Right renal pelvis (tissue), 4 donors: ENCODE measurements at regions not wholly inside any gene's neighbourhood (a gene's known extent, or its start where the extent isn't known, plus 50 kb on each side); places are given as distances from the start of the nearest gene placed in this dataset.
A peak's percentile ranks its signal among the peaks of the same experiment; 100 is the strongest.

Experiments
- DNase-seq, 4 donors: peaks; one replicate each; pipeline ENCODE4 v3.0.0-alpha.2; 2013; ENCODE audit warnings: low read depth in 4 of 4, low spot score in 3 of 4, missing footprints in 1 of 4

GRCh38 chr1:177794376-177794991 lies 175.4 kb downstream of the SEC16B start:
- no peak for DNase-seq

- DNase-seq = no peak
Observed at GRCh38 chr1:177793900-177794299, 176.0 kb downstream of the SEC16B start.

- no peak for DNase-seq
Observed at GRCh38 chr1:177790566-177790965, 179.3 kb downstream of the SEC16B start.

GRCh38 chr1:177789956-177790355 lies 179.9 kb downstream of the SEC16B start:
- no peak for DNase-seq

GRCh38 chr1:177786176-177786745 lies 183.6 kb downstream of the SEC16B start:
- no peak for DNase-seq

GRCh38 chr1:177784936-177785335 lies 184.9 kb downstream of the SEC16B start:
- no peak for DNase-seq

GRCh38 chr1:177784409-177784808 lies 185.4 kb downstream of the SEC16B start:
- DNase-seq = no peak

- DNase-seq = no peak
Observed at GRCh38 chr1:177783051-177783450, 186.8 kb downstream of the SEC16B start.

- DNase-seq = peak in 2 of 4 donors; percentile 38 to 47
Observed at GRCh38 chr1:177780096-177780700, 189.7 kb downstream of the SEC16B start.

GRCh38 chr1:177779166-177779965 lies 190.5 kb downstream of the SEC16B start:
- no peak for DNase-seq

GRCh38 chr1:177775924-177776323 lies 193.9 kb downstream of the SEC16B start:
- DNase-seq = no peak

GRCh38 chr1:177772386-177772960 lies 197.4 kb downstream of the SEC16B start:
- DNase-seq = no peak

GRCh38 chr1:177771688-177772087 lies 198.2 kb downstream of the SEC16B start:
- no peak for DNase-seq

GRCh38 chr1:177770096-177770495 lies 199.8 kb downstream of the SEC16B start:
- no peak for DNase-seq

- DNase-seq = no peak
Observed at GRCh38 chr1:177755851-177756560, 213.9 kb downstream of the SEC16B start.

GRCh38 chr1:177754603-177755002 lies 215.3 kb downstream of the SEC16B start:
- DNase-seq = no peak

- no peak for DNase-seq
Observed at GRCh38 chr1:177753655-177754054, 216.2 kb downstream of the SEC16B start.

- DNase-seq = no peak
Observed at GRCh38 chr1:177748080-177748801, 221.6 kb downstream of the SEC16B start.

- DNase-seq = no peak
Observed at GRCh38 chr1:177746155-177746554, 223.7 kb downstream of the SEC16B start.

- no peak for DNase-seq
Observed at GRCh38 chr1:177744906-177745305, 225.0 kb downstream of the SEC16B start.
